ENCODE measurements at regions not wholly inside any gene's neighbourhood (a gene's known extent, or its start where the extent isn't known, plus 50 kb on each side); places are given as distances from the start of the nearest gene placed in this dataset.

DNA sequence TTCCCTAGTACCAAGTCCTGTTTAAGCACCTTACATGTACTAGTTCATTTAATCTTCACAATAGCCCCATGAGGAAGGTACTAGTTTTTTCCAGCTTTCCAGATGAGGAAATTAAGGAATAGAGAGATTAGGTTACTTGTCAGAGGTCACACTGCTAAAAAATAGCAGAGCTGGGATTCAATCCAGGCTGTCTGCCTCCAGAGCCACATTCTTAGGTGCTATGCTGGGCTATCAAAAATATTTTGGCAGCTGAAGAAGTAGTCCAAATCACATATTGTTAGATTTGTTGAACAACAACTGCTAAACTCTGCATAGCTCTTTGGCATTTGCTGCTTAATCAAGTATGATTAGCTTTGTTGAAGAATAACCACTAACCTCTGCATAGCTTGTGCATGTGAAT lies 591.5 kb upstream of the KLF4 start:
- TF ChIP-seq CTCF (IDR thresholded peaks at IDR 0.05; ENCODE audit: extremely low read depth in 1 of 2, insufficient read depth in 1 of 2, low read depth in 1 of 2, low read length in 2 of 2) = no peak
- TF ChIP-seq POLR2AphosphoS5 (IDR thresholded peaks at IDR 0.05; ENCODE audit: insufficient read depth, low read depth, low read length) = no peak
- no peak for TF ChIP-seq POLR2A (IDR thresholded peaks at IDR 0.05; ENCODE audit: low read depth, low read length)
- TF ChIP-seq MAX (IDR thresholded peaks at IDR 0.05; ENCODE audit: insufficient read depth, insufficient read length) = no peak
- no peak for TF ChIP-seq FOS (IDR thresholded peaks at IDR 0.05; ENCODE audit: borderline replicate concordance, insufficient read depth, low read length)
- TF ChIP-seq EZH2 (IDR thresholded peaks at IDR 0.05; ENCODE audit: borderline replicate concordance, low read depth, low read length, severe bottlenecking) = no peak
- TF ChIP-seq JUN (IDR thresholded peaks at IDR 0.05; ENCODE audit: borderline replicate concordance, insufficient read depth, insufficient read length, low read depth) = no peak

All from endothelial cell of umbilical vein (primary cell).